NCI-H187 treated with DMSO at 0.1 percent for 48 hours (cell line): ENCODE measurements at regions not wholly inside any gene's neighbourhood (a gene's known extent, or its start where the extent isn't known, plus 50 kb on each side); places are given as distances from the start of the nearest gene placed in this dataset.

ENCODE experiments used
- DNase-seq: peaks from one replicate; lab custom pipeline; 2025; lab: John Stamatoyannopoulos, UW

- DNase-seq, result no peak
Measured at GRCh38 chr12:125889742-125890141, 824.5 kb downstream of the AACS start.

- no peak for DNase-seq
Measured at GRCh38 chr12:125890366-125890905, 825.2 kb downstream of the AACS start.

- no peak for DNase-seq
Measured at GRCh38 chr12:125890971-125891370, 825.7 kb downstream of the AACS start.

GRCh38 chr12:125892276-125892675 lies 827.0 kb downstream of the AACS start:
- DNase-seq, result no peak

- no peak for DNase-seq
Measured at GRCh38 chr12:125902991-125903390, 837.8 kb downstream of the AACS start.

GRCh38 chr12:125907351-125907750 lies 842.1 kb downstream of the AACS start:
- DNase-seq, result no peak

GRCh38 chr12:125919856-125920470 lies 854.7 kb downstream of the AACS start:
- no peak for DNase-seq

GRCh38 chr12:125922330-125922729 lies 857.1 kb downstream of the AACS start:
- no peak for DNase-seq

GRCh38 chr12:125936502-125936901 lies 871.3 kb downstream of the AACS start:
- no peak for DNase-seq

- no peak for DNase-seq
Measured at GRCh38 chr12:125944446-125944845, 879.2 kb downstream of the AACS start.

GRCh38 chr12:125949471-125949870 lies 884.2 kb downstream of the AACS start:
- DNase-seq, result no peak

- DNase-seq, result no peak
Measured at GRCh38 chr12:125954362-125954761, 889.1 kb downstream of the AACS start.

GRCh38 chr12:125956186-125956585 lies 891.0 kb downstream of the AACS start:
- no peak for DNase-seq

GRCh38 chr12:125966641-125967040 lies 901.4 kb downstream of the AACS start:
- no peak for DNase-seq

- DNase-seq, result no peak
Measured at GRCh38 chr12:125968413-125968812, 903.2 kb downstream of the AACS start.

GRCh38 chr12:125971981-125972380 lies 906.7 kb downstream of the AACS start:
- DNase-seq, result no peak

- no peak for DNase-seq
Measured at GRCh38 chr12:125978286-125978685, 913.1 kb downstream of the AACS start.

- no peak for DNase-seq
Measured at GRCh38 chr12:125981610-125982253, 916.5 kb downstream of the AACS start.

GRCh38 chr12:125983094-125983783 lies 918.0 kb downstream of the AACS start:
- DNase-seq, result no peak

GRCh38 chr12:125983784-125984500 lies 918.7 kb downstream of the AACS start:
- no peak for DNase-seq

- DNase-seq, result no peak
Measured at GRCh38 chr12:125988545-125988944, 923.3 kb downstream of the AACS start.

- no peak for DNase-seq
Measured at GRCh38 chr12:125989696-125990095, 924.5 kb downstream of the AACS start.
